Esophagus muscularis mucosa (tissue), 3 donors: ENCODE measurements at regions not wholly inside any gene's neighbourhood (a gene's known extent, or its start where the extent isn't known, plus 50 kb on each side); places are given as distances from the start of the nearest gene placed in this dataset.

ENCODE experiments used
- POLR2A ChIP-seq: fragments of 450-650 bp; IDR thresholded peaks from one replicate; pipeline ENCODE4 v1.6.1; 2017; ENCODE audit warnings: antibody characterized with exemption, moderate library complexity, mild to moderate bottlenecking, low read depth
- POLR2AphosphoS5 ChIP-seq, 2 donors: sonication (generic); formaldehyde crosslinking; IDR thresholded peaks; one replicate each; pipeline ENCODE4 v1.6.1; 2017; ENCODE audit warnings: antibody characterized with exemption in 2 of 2
- TF ChIP-seq, protein P1 (sequence below), 3 experiments: fragments of 200-600 bp in 2 of 3; fragments of 450-650 bp in 1 of 3; sonication (generic) in 2 of 3; IDR thresholded peaks; one replicate each; pipeline ENCODE4 v1.5.1; 2017 to 2019; ENCODE audit warnings: antibody characterized with exemption in 3 of 3, mild to moderate bottlenecking in 2 of 3, moderate library complexity in 1 of 3

DNA sequence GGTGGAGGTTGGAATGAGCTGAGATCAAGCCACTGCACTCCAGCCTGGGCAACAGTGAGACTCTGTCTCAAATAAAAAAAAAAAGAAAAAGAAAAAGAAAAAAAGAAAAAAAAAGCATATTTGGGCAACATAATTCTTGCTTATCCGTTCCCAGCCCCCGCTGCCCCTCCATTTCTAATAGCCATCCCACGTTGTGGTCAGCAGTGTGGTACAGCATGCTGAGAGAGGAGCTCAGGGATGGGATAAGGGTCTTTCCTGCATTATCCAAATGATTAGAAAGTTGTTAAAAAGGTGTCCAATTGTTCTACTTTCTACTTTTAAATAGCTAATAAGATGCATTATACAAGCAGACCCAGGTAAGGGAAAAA, 104.9 kb upstream of the ZNF92 start:
- TF ChIP-seq, protein P1, sequence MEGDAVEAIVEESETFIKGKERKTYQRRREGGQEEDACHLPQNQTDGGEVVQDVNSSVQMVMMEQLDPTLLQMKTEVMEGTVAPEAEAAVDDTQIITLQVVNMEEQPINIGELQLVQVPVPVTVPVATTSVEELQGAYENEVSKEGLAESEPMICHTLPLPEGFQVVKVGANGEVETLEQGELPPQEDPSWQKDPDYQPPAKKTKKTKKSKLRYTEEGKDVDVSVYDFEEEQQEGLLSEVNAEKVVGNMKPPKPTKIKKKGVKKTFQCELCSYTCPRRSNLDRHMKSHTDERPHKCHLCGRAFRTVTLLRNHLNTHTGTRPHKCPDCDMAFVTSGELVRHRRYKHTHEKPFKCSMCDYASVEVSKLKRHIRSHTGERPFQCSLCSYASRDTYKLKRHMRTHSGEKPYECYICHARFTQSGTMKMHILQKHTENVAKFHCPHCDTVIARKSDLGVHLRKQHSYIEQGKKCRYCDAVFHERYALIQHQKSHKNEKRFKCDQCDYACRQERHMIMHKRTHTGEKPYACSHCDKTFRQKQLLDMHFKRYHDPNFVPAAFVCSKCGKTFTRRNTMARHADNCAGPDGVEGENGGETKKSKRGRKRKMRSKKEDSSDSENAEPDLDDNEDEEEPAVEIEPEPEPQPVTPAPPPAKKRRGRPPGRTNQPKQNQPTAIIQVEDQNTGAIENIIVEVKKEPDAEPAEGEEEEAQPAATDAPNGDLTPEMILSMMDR (IDR thresholded peaks at IDR 0.05), result no peak
- TF ChIP-seq POLR2AphosphoS5 (IDR thresholded peaks at IDR 0.05), result no peak
- no peak for TF ChIP-seq POLR2A
